ENCODE measurements at regions not wholly inside any gene's neighbourhood (a gene's known extent, or its start where the extent isn't known, plus 50 kb on each side); places are given as distances from the start of the nearest gene placed in this dataset.
A peak's percentile ranks its signal among the peaks of the same experiment; 100 is the strongest.

DNA sequence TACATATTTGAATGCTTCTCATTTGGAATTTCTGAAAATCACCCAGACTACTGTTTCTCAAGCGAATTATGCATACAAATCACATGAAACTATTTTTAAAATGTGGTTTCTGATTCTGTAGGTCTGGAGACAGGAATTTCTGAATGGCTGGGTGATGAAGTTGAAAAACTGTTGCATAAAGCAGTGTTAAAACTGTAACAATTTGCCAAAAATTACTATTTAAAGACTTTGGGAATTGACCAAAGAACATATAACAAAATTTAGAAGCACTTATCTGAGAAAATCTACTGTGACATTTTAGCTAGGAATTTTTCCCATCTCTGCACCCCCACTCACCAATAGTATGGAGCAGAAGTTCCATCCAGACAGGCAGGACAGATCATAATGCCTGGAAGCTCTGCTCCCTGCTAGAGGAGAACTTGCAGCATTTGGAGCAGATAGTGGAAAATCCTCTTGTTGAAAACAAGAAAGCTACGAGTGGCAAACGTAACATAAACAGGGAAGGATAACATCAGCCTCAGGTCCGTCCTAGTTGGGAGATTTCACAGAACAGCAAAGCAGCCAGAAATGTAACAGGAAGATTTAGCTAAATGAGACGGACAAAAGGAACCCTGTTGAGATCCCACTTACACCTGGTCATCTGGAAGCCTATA, 132.3 kb upstream of the MCTP2 start:
- no peak for FAIRE-seq
- H3K4ac ChIP-seq (replicated peaks; ENCODE audit: insufficient read length, low read depth, low read length): no peak overlapping the region
- CTCF ChIA-PET (ENCODE audit: partially characterized antibody): interaction anchor here (0.9 to 1.8 kb wide), 2 partner anchors 21 to 75 kb away, joined by 3 to 8 read pairs; no protein-coding TSS in a partner anchor

More for the DNA sequence above, 132.3 kb upstream of the MCTP2 start:
- no peak for TF ChIP-seq EGR1 (IDR thresholded peaks at IDR 0.05; ENCODE audit: borderline replicate concordance, low read depth, low read length)
- H4K8ac ChIP-seq (ENCODE audit: extremely low read depth, insufficient read depth, low read length): no peak overlapping the region
- H2BK12ac ChIP-seq (ENCODE audit: low read depth, low read length): no peak overlapping the region
- no peak overlapping the region for H2BK20ac ChIP-seq (ENCODE audit: low read length)
- H3K23ac ChIP-seq (ENCODE audit: insufficient read length): no peak overlapping the region
- H3K36me3 ChIP-seq (ENCODE audit: control insufficient read depth in 2 of 4, insufficient read depth in 4 of 4, low read length in 3 of 4): no peaks in the 10 kb centered on the region
- H3K27me3 ChIP-seq (replicated peaks in 1 of 4; ENCODE audit: control insufficient read depth in 3 of 4, extremely low read depth in 1 of 4, insufficient read depth in 3 of 4, low read length in 3 of 4): no peaks in the 10 kb centered on the region
- no peak overlapping the region for H3K4me3 ChIP-seq (ENCODE audit: extremely low read depth in 1 of 4, insufficient read depth in 2 of 4, low read depth in 3 of 4, low read length in 4 of 4)
- no peaks in the 10 kb centered on the region for H3K23me2 ChIP-seq (ENCODE audit: low read depth, low read length)
- no peak overlapping the region for H4K91ac ChIP-seq (replicated peaks; ENCODE audit: insufficient read length, low read length)
- POLR2A ChIA-PET (ENCODE audit: partially characterized antibody): no interaction called here
- DNase-seq (ENCODE audit: low read depth in 1 of 2, low spot score in 2 of 2): no peak
- H3K79me2 ChIP-seq (ENCODE audit: control insufficient read depth in 1 of 2, insufficient read depth in 2 of 2, low read length in 2 of 2): no peaks in the 10 kb centered on the region
- H2BK15ac ChIP-seq (ENCODE audit: low read length): no peak overlapping the region
- 93% methylated on average over 5 of the region's 5 CpGs; no CpG with 5 or more reads in 1 of the 2 experiments for WGBS, 2 experiments (ENCODE audit: extremely low coverage in 1 of 2, insufficient coverage in 1 of 2, insufficient read length in 1 of 2, insufficient replicate concordance in 2 of 2, low coverage in 1 of 2, low lambda C conversion rate in 2 of 2, missing lambda C conversion rate in 1 of 2)
- no peak overlapping the region for H3K56ac ChIP-seq (replicated peaks; ENCODE audit: insufficient read length, low read depth, low read length)
- H2BK120ac ChIP-seq (replicated peaks; ENCODE audit: low read depth, low read length): no peak overlapping the region
- H4K20me1 ChIP-seq (replicated peaks in 1 of 2; ENCODE audit: control insufficient read depth in 1 of 2, insufficient read depth in 2 of 2, low read length in 2 of 2): no peaks in the 10 kb centered on the region
- H3K9ac ChIP-seq (replicated peaks in 1 of 4; ENCODE audit: extremely low read depth in 1 of 4, low read depth in 3 of 4, low read length in 3 of 4): no peak overlapping the region
- peak overlapping the region; percentile 60; the same call in 1 of the 2 replicates for H2AFZ ChIP-seq (ENCODE audit: low read length)
- H2AK5ac ChIP-seq (ENCODE audit: low read depth, low read length): no peak overlapping the region
- H3K18ac ChIP-seq (ENCODE audit: extremely low read depth, low read length): no peak overlapping the region
- no peak overlapping the region for H3K14ac ChIP-seq (ENCODE audit: insufficient read length)
- 0 out of 4 replicates have a peak, but pooled peaks cover 0 to 3% of the 10 kb centered on the region in 2 experiments for H3K9me3 ChIP-seq (ENCODE audit: insufficient read depth in 2 of 2, low read depth in 1 of 2, low read length in 1 of 2)
- H3K79me1 ChIP-seq (ENCODE audit: low read depth, low read length): no peaks in the 10 kb centered on the region
- no peak overlapping the region for H2BK5ac ChIP-seq (ENCODE audit: low read depth, low read length)
- H4K5ac ChIP-seq (ENCODE audit: insufficient read length, low read depth, low read length): no peak overlapping the region
- H3K27ac ChIP-seq (ENCODE audit: low read depth, low read length): no peak overlapping the region
- H3K4me1 ChIP-seq (replicated peaks in 1 of 4; ENCODE audit: control insufficient read depth in 3 of 4, insufficient read depth in 4 of 4, low read length in 3 of 4): no peaks in the 10 kb centered on the region
- no peak overlapping the region for H3K4me2 ChIP-seq (ENCODE audit: insufficient read depth in 1 of 2, low read depth in 2 of 2, low read length in 2 of 2)

All from H1 (cell line).